ENCODE measurements at regions not wholly inside any gene's neighbourhood (a gene's known extent, or its start where the extent isn't known, plus 50 kb on each side); places are given as distances from the start of the nearest gene placed in this dataset.

- no peak for TF ChIP-seq CTCF (IDR thresholded peaks at IDR 0.05)
- TF ChIP-seq POLR2A (IDR thresholded peaks at IDR 0.05) = no peak
Observed at GRCh38 chr6:106894978-106895702, 79.4 kb downstream of the CD24 start.
